ENCODE measurements at regions not wholly inside any gene's neighbourhood (a gene's known extent, or its start where the extent isn't known, plus 50 kb on each side); places are given as distances from the start of the nearest gene placed in this dataset.

DNA sequence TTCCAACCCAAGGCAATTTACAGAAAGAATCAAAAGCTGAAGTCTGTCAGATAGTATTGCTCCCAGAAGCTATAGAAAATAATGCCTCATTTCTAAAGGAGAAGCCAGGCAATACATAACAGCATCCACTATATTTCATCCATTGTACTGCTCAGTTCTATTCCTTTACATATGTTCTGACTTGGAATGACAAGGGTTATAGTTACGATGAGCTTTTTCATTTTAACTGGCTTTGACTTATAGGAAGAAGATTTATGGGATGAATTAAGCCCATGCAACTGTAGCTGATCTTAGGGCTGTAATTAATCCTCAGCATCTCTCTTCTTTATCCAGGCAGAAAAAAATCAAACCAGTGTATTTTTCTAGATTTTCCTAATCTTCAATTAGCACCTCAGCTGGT, 676.3 kb upstream of the CCDC54 start:
- DNase-seq (ENCODE audit: low spot score) = no peak

DNA sequence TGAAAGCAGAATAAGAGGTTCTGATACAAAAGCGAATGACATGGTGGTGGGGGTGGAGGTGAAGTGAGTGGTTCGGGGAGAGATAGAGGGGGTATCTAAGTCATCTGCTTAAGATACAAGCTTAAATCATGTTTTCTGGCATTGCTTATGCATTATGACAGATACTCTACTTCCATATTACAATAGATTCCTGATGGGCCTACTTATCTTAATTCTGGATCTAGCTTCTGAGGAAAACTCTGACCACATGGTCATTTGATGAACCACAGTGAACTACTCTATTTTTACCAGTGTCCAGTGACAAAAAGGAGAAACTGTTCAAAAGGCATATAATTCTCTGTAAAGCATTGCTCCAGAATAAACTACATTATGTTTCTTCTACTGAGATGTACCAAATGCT, 673.7 kb upstream of the CCDC54 start:
- no peak for DNase-seq (ENCODE audit: low spot score)

DNA sequence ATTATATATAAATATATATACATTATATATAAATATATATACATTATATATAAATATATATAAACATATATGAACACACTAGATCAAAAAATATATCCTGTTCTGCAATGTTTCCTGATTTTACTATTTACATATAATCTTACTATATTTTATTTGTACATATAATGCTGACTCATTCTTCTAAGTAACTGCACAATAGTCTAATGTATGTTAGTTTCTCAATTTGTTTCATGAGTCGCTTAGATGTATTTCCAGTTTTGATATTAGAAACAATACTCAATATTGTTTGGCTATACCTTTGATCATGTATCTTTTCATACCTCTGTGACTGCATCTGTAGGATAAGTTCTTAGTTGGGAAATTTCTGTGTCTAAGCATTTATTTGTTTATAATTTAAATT, 669.9 kb upstream of the CCDC54 start:
- no peak for DNase-seq (ENCODE audit: low spot score)

DNA sequence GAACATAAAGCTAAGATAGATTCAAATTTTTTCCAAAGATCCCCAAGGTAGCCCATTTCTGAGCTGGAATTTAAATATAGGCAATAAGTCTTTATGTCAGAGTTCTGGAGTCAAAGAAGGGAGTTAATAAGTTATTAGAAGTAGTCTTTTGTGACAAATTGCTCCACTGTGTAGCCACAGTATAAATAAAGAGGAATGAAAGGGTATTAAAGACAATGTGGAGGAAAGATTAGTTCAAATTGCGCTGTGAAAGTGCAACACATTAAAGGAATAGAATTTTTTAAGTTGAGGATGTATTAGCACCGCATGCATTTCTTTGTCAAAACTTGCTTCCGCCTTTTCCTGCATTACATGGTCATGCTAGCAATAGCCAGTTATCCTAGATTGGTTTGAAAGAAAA, 666.6 kb upstream of the CCDC54 start:
- DNase-seq (ENCODE audit: low spot score) = no peak

DNA sequence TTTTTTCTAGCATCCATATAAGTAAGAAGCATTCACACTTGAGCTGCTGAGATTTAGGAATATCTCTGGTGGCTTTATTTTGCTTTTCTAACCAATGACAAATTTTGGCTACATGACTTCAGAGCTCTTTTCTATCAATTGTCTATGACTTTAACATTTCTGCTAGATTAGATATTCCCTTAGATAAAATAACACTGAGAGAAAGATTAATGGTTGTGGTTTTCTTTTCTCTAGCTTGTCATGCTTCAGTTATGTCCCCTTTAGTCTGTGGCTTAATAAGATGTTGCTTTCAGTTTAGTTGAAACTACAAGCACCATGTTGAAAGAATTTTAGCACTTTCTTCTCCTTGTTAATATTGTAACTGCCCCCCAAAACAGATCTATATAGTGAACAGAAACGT, 665.6 kb upstream of the CCDC54 start:
- DNase-seq (ENCODE audit: low spot score) = no peak

DNA sequence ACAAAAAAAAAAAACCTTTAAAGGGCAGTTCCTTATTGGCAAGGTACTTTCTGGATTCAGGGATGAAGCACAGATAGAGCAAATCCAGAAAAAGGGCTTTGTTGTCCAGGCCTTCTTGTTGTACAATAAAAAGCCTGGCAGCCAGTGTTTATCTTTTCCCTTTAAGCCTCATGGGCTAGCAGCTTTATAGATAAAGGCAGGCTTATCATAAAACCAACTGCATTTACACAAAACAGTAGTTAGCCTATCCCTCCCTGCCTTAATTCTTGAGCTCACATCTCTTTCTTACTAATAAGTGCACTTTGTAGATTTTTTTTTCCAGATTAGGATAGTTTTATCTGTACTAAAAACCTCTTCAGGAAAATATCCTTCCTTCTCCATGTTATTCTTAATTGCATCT, 662.8 kb upstream of the CCDC54 start:
- DNase-seq (ENCODE audit: low spot score) = no peak

DNA sequence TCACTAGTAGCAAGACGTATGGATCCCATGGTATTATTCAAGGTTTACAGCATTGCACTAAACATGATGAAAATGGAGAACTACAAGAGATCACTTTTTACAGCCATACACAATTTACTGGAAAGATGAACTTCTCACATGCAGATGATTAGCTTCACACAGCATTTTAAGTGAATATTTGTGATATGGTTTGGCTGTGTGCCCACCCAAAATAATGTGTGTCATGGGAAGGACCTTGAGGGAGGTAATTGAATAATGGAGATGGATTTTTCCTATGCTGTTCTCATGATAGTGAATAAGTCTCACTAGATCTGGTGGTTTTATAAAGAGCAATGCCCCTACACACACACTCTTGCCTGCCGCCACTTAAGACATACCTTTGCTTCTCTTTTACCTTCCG, 662.0 kb upstream of the CCDC54 start:
- no peak for DNase-seq (ENCODE audit: low spot score)

DNA sequence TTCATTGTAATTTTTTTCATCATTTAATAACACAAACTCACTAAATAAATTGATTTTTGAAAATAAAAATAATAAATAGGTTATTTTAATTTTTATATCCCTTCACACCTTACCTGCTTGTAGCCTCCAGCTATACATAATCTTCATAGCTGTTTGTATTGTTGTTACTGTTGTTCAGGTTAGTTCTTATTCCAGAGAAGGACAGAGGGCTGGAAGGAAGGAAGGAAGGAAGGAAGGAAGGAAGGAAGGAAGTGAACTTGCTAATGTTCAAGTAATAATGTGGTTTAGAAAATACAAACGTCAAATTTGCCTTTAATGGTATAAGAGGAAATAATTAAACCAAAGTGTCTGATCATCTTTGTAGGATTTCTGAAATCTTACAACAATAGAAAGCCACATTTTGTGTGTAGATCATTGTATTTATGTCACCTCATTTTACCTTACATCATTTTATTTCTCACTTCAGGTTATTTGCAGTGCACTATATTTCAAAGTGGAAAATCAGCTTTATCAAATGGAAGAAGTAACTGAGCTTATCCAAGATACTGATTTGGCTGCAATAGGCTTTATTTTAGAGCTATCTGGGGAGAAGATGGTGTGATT, 660.0 kb upstream of the CCDC54 start:
- no peak for DNase-seq (ENCODE audit: low spot score)

DNA sequence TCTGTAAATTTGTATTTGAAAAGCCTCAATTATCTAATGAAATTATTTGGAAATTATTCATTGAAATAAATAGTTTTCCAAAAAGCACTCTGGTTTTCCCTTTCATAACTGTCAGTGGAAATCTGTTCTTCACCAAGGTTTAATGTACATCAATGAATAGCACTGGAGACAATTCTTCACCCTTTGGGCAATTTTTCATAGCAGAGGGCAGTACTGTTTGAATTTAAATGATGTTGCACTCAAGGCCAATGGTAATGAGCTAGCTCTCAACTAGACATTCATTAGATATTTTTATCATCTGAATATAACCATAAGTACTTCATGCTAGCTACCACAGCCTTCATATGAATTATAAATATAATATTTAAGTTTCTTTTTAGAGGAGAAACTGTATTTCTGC, 658.2 kb upstream of the CCDC54 start:
- DNase-seq (ENCODE audit: low spot score) = no peak

DNA sequence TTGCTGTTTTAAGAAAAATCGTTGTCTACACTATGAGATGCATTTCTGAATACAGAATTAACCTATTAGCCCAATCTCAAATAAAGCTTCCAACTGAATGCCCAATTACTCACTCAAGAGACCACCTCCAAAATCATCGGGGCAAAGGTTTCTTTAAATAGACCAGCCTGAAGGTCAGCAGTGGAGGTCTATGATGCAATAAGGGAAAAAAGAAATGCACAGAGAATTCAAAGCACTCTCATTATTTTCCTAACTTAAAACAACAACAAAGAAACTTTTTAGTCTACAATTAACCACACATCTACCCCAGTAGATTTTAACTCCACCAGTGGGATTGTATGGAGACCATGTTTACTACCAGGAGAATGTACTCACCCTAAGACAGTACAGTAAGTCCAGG, 657.7 kb upstream of the CCDC54 start:
- no peak for DNase-seq (ENCODE audit: low spot score)

DNA sequence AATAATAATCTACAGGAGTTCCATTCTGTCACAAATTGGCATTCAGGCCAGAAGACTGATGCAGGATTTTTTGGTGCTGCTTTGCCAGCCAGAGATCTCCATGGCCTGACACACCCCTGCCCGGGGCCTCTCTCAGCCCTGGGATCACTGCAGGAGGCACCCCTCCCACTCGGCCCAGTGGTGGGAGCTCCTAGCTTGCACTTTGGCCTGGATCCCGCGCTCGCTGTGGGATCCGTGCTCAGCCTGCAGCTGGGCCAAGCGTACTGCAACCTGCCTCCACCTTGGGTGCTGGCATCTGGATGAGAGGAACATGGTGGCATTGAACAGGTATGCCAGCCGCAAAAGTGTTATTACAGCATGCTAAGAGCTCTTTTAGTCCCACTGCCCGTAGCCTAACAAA, 656.7 kb upstream of the CCDC54 start:
- DNase-seq (ENCODE audit: low spot score) = no peak

DNA sequence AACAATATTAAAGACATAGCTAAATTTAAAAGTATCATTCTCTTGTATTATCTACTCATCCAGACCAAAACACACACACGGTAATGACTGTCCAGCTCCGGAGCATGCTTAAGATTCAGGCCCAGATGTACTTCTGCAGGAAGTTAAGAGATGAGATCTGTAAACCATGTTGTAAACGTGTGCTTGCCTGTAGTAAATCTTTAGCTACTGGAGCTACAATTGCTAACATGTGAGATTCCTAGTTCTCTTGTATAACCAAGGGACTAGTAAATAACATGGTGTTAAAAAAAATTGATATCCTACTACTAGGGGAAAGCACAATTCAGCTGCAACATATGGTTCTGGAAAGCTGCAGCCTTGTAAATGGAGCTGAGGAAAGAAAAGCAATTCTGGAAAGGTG, 651.7 kb upstream of the CCDC54 start:
- no peak for DNase-seq (ENCODE audit: low spot score)

DNA sequence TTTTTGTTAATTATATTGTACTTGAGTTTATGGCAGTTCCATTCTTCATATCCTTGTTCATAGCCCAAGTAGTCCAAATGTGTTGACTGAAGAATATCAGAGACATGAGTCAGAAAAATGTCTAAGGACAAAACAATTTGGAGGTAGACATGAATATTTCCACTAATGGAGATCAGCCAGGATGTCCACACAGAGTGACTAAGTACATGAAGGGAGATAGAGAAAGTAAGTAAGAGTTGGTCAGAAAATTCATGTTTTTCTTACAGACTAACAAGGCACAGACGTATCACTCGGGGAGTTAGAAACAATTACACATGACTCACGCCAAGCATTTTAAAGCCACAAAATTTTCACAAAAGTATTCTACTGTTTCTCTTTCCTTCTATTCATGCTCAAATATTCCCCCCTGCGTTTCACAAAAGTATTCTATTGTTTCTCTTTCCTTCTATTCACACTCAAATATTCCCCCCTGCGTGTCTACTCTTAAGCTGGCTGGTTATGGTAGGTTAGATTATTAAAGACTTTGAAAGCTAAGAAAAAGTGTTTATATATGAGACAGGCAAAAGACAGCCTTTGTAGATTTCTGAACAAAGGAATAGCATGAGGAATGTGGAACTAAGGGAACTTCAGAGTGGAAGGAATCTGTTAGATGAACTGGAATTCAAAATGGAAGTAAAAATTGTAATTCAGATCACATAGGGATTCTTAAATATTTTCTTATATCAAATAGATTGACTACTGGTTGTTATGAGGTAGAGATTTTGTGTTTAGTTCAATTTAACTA, 648.7 kb upstream of the CCDC54 start:
- DNase-seq (ENCODE audit: low spot score) = no peak

DNA sequence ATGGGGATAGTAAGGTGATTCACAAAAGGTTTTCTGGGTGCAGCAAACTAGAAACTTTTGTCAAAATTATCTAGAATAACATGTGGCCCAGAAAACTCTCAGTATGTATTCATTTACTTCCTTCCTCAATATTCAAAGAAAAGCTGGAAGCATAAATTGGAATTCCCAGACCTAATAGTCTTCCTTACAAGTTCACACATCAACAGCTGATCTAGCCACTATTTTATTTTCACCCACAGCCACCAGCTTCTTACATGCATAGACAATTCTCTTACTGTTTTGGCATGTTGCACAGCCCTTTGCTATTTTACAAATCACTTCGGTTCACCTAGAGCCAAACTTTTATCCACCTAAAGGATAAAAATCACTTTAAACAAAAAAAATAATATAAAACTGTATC, 647.8 kb upstream of the CCDC54 start:
- no peak for DNase-seq (ENCODE audit: low spot score)

DNA sequence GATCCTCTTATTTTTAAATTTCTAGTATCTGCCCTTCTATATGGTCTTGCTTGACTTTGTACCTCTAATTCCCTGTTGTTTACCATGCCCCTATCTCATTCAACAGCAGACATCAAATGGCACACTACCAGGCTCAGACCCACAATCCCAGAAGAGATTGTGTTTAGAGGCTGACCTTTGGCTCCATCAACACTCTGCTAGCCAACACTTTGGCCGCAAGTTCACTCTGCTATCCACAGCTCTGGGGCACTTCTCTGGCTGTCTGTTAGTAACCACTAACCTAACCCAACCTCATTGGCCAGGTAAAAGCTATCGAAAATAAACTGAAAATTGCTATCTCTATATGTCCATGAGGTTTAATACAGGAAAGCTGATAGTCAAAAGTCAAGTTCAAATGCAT, 646.0 kb upstream of the CCDC54 start:
- no peak for DNase-seq (ENCODE audit: low spot score)

DNA sequence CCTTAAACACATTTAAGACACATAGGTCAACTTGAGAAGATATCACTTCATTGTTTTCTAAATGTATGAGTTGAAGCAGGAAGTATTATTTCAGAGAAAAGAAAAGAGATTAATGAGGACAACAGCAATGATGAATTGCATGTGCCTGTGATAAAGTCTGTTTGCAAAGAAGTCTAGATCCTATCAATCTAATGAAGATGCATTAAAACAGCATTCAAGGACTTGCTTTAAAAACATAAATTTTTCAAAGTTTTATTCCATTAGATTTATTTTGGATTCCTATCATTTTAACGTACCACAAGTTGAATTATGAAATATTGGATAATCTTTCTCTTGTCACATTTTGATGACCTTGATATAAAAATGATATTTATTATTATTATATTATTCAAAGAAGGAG, 642.5 kb upstream of the CCDC54 start:
- no peak for DNase-seq (ENCODE audit: low spot score)

DNA sequence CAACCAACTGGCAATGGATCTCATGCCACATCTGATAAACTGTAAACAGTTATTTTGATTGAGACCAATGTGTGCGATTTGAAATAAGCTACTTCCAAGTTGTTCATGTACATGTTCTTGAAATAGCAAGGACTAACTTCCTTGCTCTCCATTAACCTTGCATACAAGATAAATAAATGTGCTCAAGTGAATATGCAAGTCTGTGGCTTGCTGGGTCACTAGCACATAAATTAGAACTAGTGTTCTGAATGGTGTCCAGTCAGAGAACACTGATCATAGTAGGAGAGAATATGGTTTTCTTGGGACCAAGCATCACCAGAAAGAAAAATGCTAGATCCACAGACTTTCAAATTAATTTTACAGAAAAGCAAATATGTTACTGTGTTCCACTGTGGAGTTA, 640.0 kb upstream of the CCDC54 start:
- DNase-seq (ENCODE audit: low spot score) = no peak

DNA sequence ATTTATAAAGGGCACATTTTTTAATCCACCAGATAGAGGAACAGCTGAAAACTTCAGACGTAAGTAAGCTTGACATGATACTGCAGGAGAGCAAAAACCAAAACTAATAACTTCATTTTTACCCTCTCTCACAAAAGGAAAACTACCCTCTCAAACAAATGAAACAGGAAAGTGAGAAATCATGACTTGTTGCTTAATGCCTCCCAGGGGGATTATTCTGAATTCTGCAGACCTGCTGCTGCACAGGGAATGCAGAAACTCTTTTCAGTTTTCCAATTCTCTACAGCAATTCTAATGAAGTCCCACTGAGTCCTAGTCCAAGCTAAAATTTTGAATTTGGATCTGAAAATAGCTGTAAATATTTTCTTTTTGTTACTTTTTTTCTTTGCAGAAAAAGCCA, 637.1 kb upstream of the CCDC54 start:
- no peak for DNase-seq (ENCODE audit: low spot score)

DNA sequence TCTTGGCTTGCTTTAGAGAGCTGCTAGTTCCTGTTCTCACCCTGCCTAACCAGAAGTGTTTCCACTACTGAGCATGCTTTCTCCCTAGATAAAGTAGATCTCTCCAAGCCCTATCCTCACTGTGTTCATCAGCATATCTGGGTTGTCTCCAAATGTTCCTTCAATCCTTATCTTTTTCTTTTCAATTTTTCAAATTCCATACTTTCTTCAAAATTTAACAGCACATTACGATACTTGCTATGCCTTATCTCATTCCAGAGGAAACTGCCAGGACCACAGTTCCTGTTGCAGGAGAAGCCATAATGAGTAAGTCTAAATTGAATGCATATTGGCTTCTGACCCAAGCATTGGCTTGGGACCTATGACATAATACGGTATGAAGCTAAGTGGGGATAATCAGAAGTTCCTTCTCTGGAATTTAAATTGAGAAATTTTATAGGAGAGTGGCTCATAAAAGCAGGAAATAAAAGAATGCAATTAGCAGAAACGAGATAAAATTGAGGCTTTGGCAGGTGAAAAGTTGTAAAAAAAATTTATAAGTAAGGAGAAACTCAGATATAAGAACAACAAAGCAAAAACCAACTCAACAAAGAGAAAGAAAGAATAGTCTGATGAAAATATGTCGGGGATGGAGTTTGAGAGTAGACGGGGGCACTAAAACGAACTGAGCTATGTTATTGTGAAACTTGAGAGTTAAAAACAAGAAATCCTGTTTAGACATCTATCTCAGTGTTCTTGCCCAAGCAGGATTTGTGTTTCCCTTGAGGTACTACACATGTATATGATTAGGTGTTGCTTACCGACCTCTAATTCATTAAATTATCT, 631.7 kb upstream of the CCDC54 start:
- DNase-seq (ENCODE audit: low spot score) = no peak

DNA sequence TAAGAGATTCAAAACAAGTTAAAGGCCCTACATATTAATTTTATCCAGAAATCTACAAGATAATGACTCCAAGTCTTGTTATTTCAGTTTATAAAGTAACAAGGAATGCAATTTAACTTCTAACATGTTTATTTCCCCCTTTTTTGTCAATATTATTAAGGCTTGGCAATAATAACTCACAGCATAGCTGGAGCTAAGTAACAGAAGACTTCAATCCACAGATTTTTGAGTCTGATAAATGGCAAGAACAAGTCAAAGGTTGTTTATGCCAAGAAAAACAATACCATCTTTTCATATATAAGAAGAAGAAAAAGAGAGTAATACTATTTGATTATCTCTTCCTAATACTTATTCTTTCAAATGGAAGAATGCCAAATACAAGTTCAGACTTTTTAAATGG, 631.0 kb upstream of the CCDC54 start:
- no peak for DNase-seq (ENCODE audit: low spot score)

DNA sequence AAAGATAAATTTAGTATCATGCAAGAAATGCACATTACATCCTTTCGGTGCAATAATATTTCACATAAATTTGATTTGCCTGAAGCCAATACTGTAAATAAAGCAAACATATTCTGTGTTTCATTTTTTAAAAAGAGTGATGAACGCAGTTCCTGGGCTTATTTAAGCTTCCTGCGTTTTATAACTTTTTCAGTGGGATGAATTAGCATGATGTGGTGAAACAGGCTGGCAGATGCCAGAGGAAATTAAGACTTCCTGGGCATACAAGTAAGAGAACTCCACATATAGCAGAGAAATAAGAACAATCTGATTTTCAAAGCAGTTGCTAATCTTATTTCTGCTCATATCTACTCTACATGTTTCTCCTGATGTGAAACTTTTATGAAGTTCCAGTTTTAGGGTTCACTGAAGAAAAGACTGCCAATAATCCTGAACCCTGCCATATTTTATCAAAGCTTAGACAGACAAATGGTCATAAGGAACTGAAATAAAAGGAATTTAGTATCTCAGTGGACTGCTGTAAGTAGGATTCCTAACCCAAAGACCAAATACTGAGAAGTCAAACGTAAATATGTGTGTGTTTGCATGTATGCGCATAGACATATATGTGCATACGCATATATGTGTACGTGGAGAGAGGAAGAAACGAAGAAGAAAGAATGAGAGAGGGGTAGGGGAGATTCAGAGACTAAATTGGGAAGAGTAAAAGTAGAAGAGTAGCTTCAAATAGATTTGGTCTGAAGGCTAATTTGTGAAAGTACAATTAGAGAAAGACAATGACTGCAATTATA, 628.6 kb upstream of the CCDC54 start:
- DNase-seq (ENCODE audit: low spot score) = no peak

DNA sequence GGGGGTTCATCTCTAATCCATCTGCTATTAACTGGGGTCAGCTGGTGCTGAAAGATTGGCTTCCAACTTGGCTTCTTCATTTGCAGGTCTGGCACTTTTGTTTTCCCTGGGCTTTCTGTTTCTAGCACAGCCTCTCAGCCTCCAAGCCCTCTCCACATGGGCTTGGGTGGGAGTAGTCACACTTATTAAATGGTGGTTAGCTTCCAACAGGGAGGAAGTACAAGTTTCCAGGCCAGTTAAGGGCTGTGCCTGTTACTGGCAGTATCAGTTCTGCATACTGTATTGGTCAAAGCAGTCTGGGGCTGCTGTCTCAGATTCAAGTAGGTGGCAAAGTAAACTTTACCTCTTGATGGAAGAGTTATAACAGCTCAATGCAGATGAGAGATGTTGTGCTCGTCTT, 627.1 kb upstream of the CCDC54 start:
- no peak for DNase-seq (ENCODE audit: low spot score)

DNA sequence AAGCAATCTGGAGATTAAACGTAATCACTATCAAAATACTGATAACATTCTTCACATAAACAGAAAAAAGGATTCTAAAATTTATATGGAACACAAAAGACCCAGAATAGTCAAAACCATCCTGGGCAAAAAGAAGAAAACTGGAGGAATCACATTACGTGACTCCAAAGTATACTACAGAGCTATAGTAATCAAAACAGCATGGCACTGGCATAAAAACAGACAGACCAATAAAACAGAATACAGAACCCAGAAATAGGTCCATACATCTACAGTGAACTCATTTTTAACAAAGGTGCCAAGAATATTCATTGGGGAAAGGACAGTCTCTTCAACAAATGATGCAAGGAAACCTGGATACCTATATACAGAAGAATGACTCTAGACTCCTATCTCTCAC, 621.9 kb upstream of the CCDC54 start:
- no peak for DNase-seq (ENCODE audit: low spot score)
